ENCODE measurements at regions not wholly inside any gene's neighbourhood (a gene's known extent, or its start where the extent isn't known, plus 50 kb on each side); places are given as distances from the start of the nearest gene placed in this dataset.

DNA sequence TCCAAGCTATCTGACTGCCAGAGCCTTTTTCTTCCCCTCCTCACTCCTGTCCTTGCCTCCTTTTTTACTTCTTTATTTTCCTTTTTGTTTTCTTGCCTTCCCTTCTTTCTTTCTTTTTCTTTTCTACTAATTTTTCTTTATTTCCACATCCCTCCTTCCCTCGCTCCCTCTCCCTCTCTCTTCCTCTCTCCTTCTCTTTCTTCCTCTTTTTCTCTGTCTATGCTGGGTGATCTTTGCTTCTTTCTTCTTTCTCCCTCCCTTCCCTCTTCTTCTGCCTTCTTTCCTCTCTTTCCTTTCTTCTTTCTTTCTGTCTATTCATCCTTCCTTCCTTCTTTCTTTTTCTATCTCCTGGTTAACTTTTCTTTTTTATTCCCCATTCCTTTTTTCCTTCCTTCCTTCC, 564.8 kb downstream of the NSUN3 start:
- TF ChIP-seq ZNF699 (CRISPR knock-in tag; IDR thresholded peaks at IDR 0.05; ENCODE audit: insufficient replicate concordance), result no peak
- no peak for TF ChIP-seq BRCA1 (IDR thresholded peaks at IDR 0.05)
- no peak for TF ChIP-seq BRCA1 (CRISPR knock-in tag; IDR thresholded peaks at IDR 0.05)
- no peak for TF ChIP-seq TARDBP (IDR thresholded peaks at IDR 0.05)
- TF ChIP-seq SLC30A9 (CRISPR knock-in tag; IDR thresholded peaks at IDR 0.05), result no peak
- TF ChIP-seq, protein P1, sequence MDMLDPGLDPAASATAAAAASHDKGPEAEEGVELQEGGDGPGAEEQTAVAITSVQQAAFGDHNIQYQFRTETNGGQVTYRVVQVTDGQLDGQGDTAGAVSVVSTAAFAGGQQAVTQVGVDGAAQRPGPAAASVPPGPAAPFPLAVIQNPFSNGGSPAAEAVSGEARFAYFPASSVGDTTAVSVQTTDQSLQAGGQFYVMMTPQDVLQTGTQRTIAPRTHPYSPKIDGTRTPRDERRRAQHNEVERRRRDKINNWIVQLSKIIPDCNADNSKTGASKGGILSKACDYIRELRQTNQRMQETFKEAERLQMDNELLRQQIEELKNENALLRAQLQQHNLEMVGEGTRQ (CRISPR knock-in tag; IDR thresholded peaks at IDR 0.05), result no peak
- TF ChIP-seq CEBPB (tag; IDR thresholded peaks at IDR 0.05), result no peak
- no peak for TF ChIP-seq EGR1 (conservative IDR thresholded peaks at IDR 0.05)
- TF ChIP-seq, protein P2, sequence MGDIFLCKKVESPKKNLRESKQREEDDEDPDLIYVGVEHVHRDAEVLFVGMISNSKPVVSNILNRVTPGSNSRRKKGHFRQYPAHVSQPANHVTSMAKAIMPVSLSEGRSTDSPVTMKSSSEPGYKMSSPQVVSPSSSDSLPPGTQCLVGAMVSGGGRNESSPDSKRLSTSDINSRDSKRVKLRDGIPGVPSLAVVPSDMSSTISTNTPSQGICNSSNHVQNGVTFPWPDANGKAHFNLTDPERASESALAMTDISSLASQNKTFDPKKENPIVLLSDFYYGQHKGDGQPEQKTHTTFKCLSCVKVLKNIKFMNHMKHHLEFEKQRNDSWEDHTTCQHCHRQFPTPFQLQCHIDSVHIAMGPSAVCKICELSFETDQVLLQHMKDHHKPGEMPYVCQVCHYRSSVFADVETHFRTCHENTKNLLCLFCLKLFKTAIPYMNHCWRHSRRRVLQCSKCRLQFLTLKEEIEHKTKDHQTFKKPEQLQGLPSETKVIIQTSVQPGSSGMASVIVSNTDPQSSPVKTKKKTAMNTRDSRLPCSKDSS (IDR thresholded peaks at IDR 0.05; ENCODE audit: low read depth, partially characterized antibody), result no peak
- TF ChIP-seq, protein P3, sequence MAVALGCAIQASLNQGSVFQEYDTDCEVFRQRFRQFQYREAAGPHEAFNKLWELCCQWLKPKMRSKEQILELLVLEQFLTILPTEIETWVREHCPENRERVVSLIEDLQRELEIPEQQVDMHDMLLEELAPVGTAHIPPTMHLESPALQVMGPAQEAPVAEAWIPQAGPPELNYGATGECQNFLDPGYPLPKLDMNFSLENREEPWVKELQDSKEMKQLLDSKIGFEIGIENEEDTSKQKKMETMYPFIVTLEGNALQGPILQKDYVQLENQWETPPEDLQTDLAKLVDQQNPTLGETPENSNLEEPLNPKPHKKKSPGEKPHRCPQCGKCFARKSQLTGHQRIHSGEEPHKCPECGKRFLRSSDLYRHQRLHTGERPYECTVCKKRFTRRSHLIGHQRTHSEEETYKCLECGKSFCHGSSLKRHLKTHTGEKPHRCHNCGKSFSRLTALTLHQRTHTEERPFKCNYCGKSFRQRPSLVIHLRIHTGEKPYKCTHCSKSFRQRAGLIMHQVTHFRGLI (CRISPR knock-in tag; IDR thresholded peaks at IDR 0.05), result no peak
- TF ChIP-seq ZNF263 (CRISPR knock-in tag; IDR thresholded peaks at IDR 0.05; ENCODE audit: borderline replicate concordance), result no peak

All from K562 (cell line).